ENCODE measurements at regions not wholly inside any gene's neighbourhood (a gene's known extent, or its start where the extent isn't known, plus 50 kb on each side); places are given as distances from the start of the nearest gene placed in this dataset.

DNA sequence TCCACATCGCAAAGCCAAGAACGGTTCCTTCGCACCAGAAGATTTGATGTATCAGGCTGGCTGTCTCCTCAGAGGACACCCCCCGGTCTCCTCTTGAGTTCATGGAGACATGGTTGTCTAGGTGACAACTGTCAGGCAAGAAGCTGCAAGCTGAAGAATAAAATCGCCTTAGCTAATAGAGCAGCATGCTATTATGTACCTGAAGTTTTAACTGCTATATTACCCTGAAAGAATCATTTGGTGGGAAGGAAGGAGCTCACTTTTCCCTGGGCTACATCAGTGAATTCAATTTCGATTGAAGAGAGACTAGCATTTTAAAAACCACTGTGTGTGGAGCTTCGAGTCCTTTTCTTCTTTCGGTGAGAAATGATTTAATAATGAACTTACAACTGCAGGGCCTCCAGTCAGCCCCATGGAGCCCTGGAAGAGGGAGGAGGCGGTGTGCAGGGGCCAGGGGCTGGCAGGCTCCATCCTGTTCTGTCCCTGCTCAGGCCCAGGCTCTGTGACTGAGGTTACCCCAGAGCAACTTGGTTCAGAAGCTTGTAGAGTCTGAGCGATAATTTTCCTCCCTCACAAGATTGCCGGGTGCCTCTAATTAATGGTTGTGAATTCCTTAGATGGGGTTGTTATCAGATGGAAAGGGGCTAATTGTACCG, 191.3 kb downstream of the MID1IP1 start:
- no peak for DNase-seq
- Mint-ChIP-seq H3K4me1 (ENCODE audit: low read depth, unreplicated experiment) (peaks cover 7% of the 10 kb centered on the region), H3K36me3 (ENCODE audit: insufficient read depth, unreplicated experiment) (no peaks in the 10 kb centered on the region), H3K9me3 (ENCODE audit: low read depth, unreplicated experiment) (no peaks in the 10 kb centered on the region), H3K27me3 (ENCODE audit: unreplicated experiment) (no peaks in the 10 kb centered on the region), H3K27ac (ENCODE audit: unreplicated experiment) (no peak overlapping the region), H3K4me3 (ENCODE audit: low read depth, unreplicated experiment) (no peak overlapping the region)
- TF ChIP-seq CTCF (IDR thresholded peaks at IDR 0.05; ENCODE audit: unreplicated experiment) = no peak
- CTCF ChIA-PET = interaction anchor here (0.6 kb wide), 1 partner anchor 618 kb away, joined by 4 read pairs; no protein-coding TSS in a partner anchor
- intact Hi-C loops (cut with micrococcal nuclease; ENCODE audit: unreplicated experiment) = no loop called here
- BruUV-seq (replicated peaks) = no TSS peak

- H3K27me3 Mint-ChIP-seq (ENCODE audit: unreplicated experiment) = no peaks in the 10 kb centered on the region
- H3K36me3 Mint-ChIP-seq (ENCODE audit: insufficient read depth, unreplicated experiment) = no peaks in the 10 kb centered on the region
- no peak overlapping the region for H3K4me3 Mint-ChIP-seq (ENCODE audit: low read depth, unreplicated experiment)
- no peak for DNase-seq
- CTCF ChIA-PET = no interaction called here
- BruUV-seq (replicated peaks) = no TSS peak
- intact Hi-C loops (cut with micrococcal nuclease; ENCODE audit: unreplicated experiment) = no loop called here
- no peaks in the 10 kb centered on the region for H3K9me3 Mint-ChIP-seq (ENCODE audit: low read depth, unreplicated experiment)
- H3K4me1 Mint-ChIP-seq (ENCODE audit: low read depth, unreplicated experiment) = peaks cover 7% of the 10 kb centered on the region
- no peak overlapping the region for H3K27ac Mint-ChIP-seq (ENCODE audit: unreplicated experiment)
- TF ChIP-seq CTCF (IDR thresholded peaks at IDR 0.05; ENCODE audit: unreplicated experiment) = no peak
These were observed 192.2 kb downstream of the MID1IP1 start for GRCh38 chrX:38993500-38993899.

DNA sequence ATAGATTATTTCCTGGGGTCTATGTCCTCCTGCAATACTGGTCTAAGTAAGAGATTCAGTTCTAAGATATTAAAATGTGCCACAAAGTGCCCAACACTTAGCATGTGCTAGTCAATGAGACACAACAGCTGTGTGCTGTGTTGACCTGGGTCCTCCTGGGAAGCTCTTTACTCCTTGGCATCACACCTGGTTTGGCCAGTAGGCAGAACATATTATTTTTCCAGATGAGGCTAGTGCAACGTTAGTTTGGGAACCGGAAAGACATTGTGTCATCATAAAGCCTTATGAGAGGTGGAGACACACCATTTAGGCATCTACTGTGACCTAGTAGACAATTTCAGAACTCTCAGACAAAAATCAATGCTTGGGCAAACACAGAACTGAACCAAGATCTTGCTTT, 197.8 kb downstream of the MID1IP1 start:
- no peak for TF ChIP-seq CTCF (IDR thresholded peaks at IDR 0.05; ENCODE audit: unreplicated experiment)
- CTCF ChIA-PET = no interaction called here
- Mint-ChIP-seq H3K4me3 (ENCODE audit: low read depth, unreplicated experiment) (no peak overlapping the region), H3K9me3 (ENCODE audit: low read depth, unreplicated experiment) (peaks cover 11% of the 10 kb centered on the region), H3K4me1 (ENCODE audit: low read depth, unreplicated experiment) (peaks cover 12% of the 10 kb centered on the region), H3K27me3 (ENCODE audit: unreplicated experiment) (no peaks in the 10 kb centered on the region), H3K36me3 (ENCODE audit: insufficient read depth, unreplicated experiment) (no peaks in the 10 kb centered on the region), H3K27ac (ENCODE audit: unreplicated experiment) (no peak overlapping the region)
- no TSS peak for BruUV-seq (replicated peaks)
- DNase-seq = no peak
- intact Hi-C loops (cut with micrococcal nuclease; ENCODE audit: unreplicated experiment) = no loop called here

DNA sequence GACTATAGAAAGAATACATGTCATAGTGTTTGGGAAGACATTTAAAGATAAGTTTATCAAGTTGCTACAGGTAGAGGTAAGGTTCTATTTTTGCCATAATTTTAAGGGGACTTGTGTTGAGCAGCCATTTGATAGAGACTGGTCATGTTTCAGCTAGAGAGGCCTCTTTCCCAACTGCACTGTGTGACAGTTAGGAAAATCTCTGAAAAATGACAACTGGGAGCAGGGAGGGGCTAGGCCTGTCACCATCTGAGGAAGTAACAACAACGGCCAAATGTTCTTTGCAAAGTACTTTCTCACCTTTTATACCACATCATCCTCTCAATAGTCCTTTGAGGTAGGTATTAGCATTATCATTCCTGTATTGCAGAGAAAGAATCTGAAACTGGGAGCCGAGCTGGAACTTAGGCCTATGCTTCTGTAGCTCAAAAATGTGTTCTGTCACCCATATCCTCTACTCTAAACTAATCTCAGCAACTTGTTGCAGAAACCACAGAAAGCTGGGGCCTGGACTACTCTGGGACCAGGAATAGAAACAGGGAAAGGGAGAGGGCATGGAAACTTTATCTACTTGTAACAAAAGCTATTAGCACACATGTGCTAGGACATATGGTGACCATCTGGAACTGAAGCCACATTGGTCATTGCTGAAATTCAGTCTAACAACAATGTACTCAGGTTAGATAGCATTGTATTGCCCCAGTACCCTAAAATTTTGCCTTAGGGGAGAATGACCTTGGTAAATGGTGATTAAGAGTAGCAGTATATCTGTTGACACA, 198.9 kb downstream of the MID1IP1 start:
- no TSS peak for BruUV-seq (replicated peaks)
- peaks cover 21% of the 10 kb centered on the region for H3K4me1 Mint-ChIP-seq (ENCODE audit: low read depth, unreplicated experiment)
- no peak for TF ChIP-seq CTCF (IDR thresholded peaks at IDR 0.05; ENCODE audit: unreplicated experiment)
- intact Hi-C loops (cut with micrococcal nuclease; ENCODE audit: unreplicated experiment) = no loop called here
- no peak overlapping the region for H3K27ac Mint-ChIP-seq (ENCODE audit: unreplicated experiment)
- no peak for DNase-seq
- H3K9me3 Mint-ChIP-seq (ENCODE audit: low read depth, unreplicated experiment) = peaks cover 11% of the 10 kb centered on the region
- no peaks in the 10 kb centered on the region for H3K27me3 Mint-ChIP-seq (ENCODE audit: unreplicated experiment)
- CTCF ChIA-PET = no interaction called here
- no peak overlapping the region for H3K4me3 Mint-ChIP-seq (ENCODE audit: low read depth, unreplicated experiment)
- no peaks in the 10 kb centered on the region for H3K36me3 Mint-ChIP-seq (ENCODE audit: insufficient read depth, unreplicated experiment)

Measured in Calu3 (cell line).